ENCODE measurements at regions not wholly inside any gene's neighbourhood (a gene's known extent, or its start where the extent isn't known, plus 50 kb on each side); places are given as distances from the start of the nearest gene placed in this dataset.

GRCh38 chrX:9390121-9390520 lies 74.7 kb upstream of the TBL1X start:
- ChIA-PET CTCF (interaction anchor here (0.7 kb wide), 1 partner anchor 48 kb away, joined by 4 read pairs; no protein-coding TSS in a partner anchor), POLR2A (no interaction called here)
- Mint-ChIP-seq H3K4me1 (no peaks in the 10 kb centered on the region), H3K27ac (no peak overlapping the region), H3K27me3 (no peaks in the 10 kb centered on the region), H3K4me3 (no peak overlapping the region), H3K9me3 (ENCODE audit: insufficient read depth) (no peaks in the 10 kb centered on the region)
- no peaks in the 10 kb centered on the region for H3K9me3 ChIP-seq (ENCODE audit: control extremely low read depth in 1 of 3, control insufficient read depth in 2 of 3, insufficient read depth in 1 of 3, low read length in 2 of 3)
- TF ChIP-seq, protein P1, sequence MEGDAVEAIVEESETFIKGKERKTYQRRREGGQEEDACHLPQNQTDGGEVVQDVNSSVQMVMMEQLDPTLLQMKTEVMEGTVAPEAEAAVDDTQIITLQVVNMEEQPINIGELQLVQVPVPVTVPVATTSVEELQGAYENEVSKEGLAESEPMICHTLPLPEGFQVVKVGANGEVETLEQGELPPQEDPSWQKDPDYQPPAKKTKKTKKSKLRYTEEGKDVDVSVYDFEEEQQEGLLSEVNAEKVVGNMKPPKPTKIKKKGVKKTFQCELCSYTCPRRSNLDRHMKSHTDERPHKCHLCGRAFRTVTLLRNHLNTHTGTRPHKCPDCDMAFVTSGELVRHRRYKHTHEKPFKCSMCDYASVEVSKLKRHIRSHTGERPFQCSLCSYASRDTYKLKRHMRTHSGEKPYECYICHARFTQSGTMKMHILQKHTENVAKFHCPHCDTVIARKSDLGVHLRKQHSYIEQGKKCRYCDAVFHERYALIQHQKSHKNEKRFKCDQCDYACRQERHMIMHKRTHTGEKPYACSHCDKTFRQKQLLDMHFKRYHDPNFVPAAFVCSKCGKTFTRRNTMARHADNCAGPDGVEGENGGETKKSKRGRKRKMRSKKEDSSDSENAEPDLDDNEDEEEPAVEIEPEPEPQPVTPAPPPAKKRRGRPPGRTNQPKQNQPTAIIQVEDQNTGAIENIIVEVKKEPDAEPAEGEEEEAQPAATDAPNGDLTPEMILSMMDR (IDR thresholded peaks at IDR 0.05) = no peak
- TF ChIP-seq EZH2 (IDR thresholded peaks at IDR 0.05; ENCODE audit: borderline replicate concordance, insufficient read depth, low read depth, low read length, poor library complexity, severe bottlenecking) = no peak
- intact Hi-C loops (cut with micrococcal nuclease) = no loop called here
- H3K9ac ChIP-seq (ENCODE audit: low read length) = no peak overlapping the region
- no peak overlapping the region for H2AFZ ChIP-seq (ENCODE audit: insufficient read depth, low read depth, low read length, poor library complexity, severe bottlenecking)
- ATAC-seq (ENCODE audit: low read depth) (no peak), DNase-seq (no peak)
- no CpG with 5 or more reads among the region's 1 CpG for WGBS (ENCODE audit: insufficient coverage)
- H3K4me3 ChIP-seq (ENCODE audit: control extremely low read depth in 1 of 5, extremely low read depth in 1 of 5, insufficient read depth in 1 of 5, low read depth in 2 of 5, low read length in 4 of 5) = no peak overlapping the region
- no peaks in the 10 kb centered on the region for H3K36me3 ChIP-seq (replicated peaks in 1 of 2; ENCODE audit: control extremely low read depth in 1 of 2, control insufficient read depth in 1 of 2, extremely low read depth in 1 of 2, insufficient read depth in 2 of 2, low read length in 1 of 2)
- H4K20me1 ChIP-seq (ENCODE audit: control insufficient read depth, insufficient read depth, low read length, poor library complexity, severe bottlenecking) = no peaks in the 10 kb centered on the region
- no peaks in the 10 kb centered on the region for H3K4me1 ChIP-seq (ENCODE audit: control insufficient read depth in 2 of 2, insufficient read depth in 2 of 2, low read length in 2 of 2)
- H3K27ac ChIP-seq (ENCODE audit: low read length in 2 of 2) = no peak overlapping the region
- H3K27me3 ChIP-seq (replicated peaks in 1 of 4; ENCODE audit: control extremely low read depth in 1 of 4, control insufficient read depth in 3 of 4, insufficient read depth in 4 of 4, low read length in 3 of 4) = no peaks in the 10 kb centered on the region
- H3K4me2 ChIP-seq (replicated peaks; ENCODE audit: low read depth, low read length, poor library complexity, severe bottlenecking) = no peak overlapping the region
- H3K79me2 ChIP-seq (ENCODE audit: control insufficient read depth, insufficient read depth, low read length) = no peaks in the 10 kb centered on the region

DNA sequence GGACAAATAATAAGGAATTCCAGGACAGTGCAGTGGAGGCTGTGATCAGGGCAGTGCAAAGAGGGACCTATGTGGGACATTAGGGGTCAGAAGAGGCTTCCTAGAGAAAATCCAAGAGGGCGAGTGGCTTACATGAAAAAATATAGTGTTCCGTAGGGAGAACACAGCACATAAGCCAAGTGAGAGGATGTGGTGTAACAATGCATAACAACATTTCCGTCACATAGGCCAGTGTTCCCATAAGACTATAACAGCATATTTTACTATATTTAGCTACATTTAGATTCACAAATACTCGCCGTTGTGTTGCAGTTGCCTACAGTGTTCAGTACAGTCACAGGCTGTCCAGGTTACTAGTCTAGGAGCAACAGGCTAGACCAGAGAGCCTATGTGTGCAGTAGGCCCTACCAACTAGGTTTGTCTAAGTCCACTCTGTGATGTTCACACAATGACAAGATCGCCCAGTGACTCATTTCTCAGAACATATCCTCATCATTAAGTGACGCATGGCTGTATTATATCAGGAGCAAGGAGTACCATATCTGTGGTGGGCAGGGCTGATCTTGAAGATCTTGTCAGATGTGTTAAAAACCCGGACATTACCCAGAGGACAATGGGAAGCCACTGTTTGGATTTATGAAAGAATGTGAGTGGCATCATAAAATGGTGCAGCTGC lies 74.0 kb upstream of the TBL1X start:
- Histone ChIP-seq H3K4me2 (replicated peaks; ENCODE audit: low read depth, low read length, poor library complexity, severe bottlenecking) (no peak overlapping the region), H3K27ac (ENCODE audit: low read length in 2 of 2) (no peak overlapping the region), H3K9me3 (ENCODE audit: control extremely low read depth in 1 of 3, control insufficient read depth in 2 of 3, insufficient read depth in 1 of 3, low read length in 2 of 3) (no peaks in the 10 kb centered on the region), H2AFZ (ENCODE audit: insufficient read depth, low read depth, low read length, poor library complexity, severe bottlenecking) (no peak overlapping the region), H3K4me1 (ENCODE audit: control insufficient read depth in 2 of 2, insufficient read depth in 2 of 2, low read length in 2 of 2) (no peaks in the 10 kb centered on the region), H4K20me1 (ENCODE audit: control insufficient read depth, insufficient read depth, low read length, poor library complexity, severe bottlenecking) (no peaks in the 10 kb centered on the region), H3K27me3 (replicated peaks in 1 of 4; ENCODE audit: control extremely low read depth in 1 of 4, control insufficient read depth in 3 of 4, insufficient read depth in 4 of 4, low read length in 3 of 4) (no peaks in the 10 kb centered on the region), H3K79me2 (ENCODE audit: control insufficient read depth, insufficient read depth, low read length) (no peaks in the 10 kb centered on the region), H3K9ac (ENCODE audit: low read length) (no peak overlapping the region), H3K36me3 (replicated peaks in 1 of 2; ENCODE audit: control extremely low read depth in 1 of 2, control insufficient read depth in 1 of 2, extremely low read depth in 1 of 2, insufficient read depth in 2 of 2, low read length in 1 of 2) (no peaks in the 10 kb centered on the region), H3K4me3 (ENCODE audit: control extremely low read depth in 1 of 5, extremely low read depth in 1 of 5, insufficient read depth in 1 of 5, low read depth in 2 of 5, low read length in 4 of 5) (no peak overlapping the region)
- intact Hi-C loops (cut with micrococcal nuclease) = no loop called here
- ChIA-PET POLR2A (no interaction called here), CTCF (no interaction called here)
- no peaks in the 10 kb centered on the region for H3K4me1 Mint-ChIP-seq
- H3K9me3 Mint-ChIP-seq (ENCODE audit: insufficient read depth) = no peaks in the 10 kb centered on the region
- WGBS (ENCODE audit: insufficient coverage) = 80% methylated on average over 1 of the region's 8 CpGs
- no peak overlapping the region for H3K4me3 Mint-ChIP-seq
- TF ChIP-seq, protein P1 (IDR thresholded peaks at IDR 0.05) = no peak
- no peak for TF ChIP-seq EZH2 (IDR thresholded peaks at IDR 0.05; ENCODE audit: borderline replicate concordance, insufficient read depth, low read depth, low read length, poor library complexity, severe bottlenecking)
- no peak for ATAC-seq (ENCODE audit: low read depth)
- no peaks in the 10 kb centered on the region for H3K27me3 Mint-ChIP-seq
- no peak for DNase-seq
- no peak overlapping the region for H3K27ac Mint-ChIP-seq

Measured in B cell (primary cell).